K562 (cell line): ENCODE measurements at regions not wholly inside any gene's neighbourhood (a gene's known extent, or its start where the extent isn't known, plus 50 kb on each side); places are given as distances from the start of the nearest gene placed in this dataset.

Source experiments
- ATAC-seq: fragments of 200-7000 bp; cut with Tn5 transposase; 3 replicates; pipeline ENCODE4 v1.9.1; 2020; ENCODE audit warnings: moderate library complexity
- BruUV-seq: library from RNA; stranded (reverse); fragments of 400-500 nt; replicated peaks from 2 replicates; lab custom pipeline; 2021; lab: Mats Ljungman, UMichigan
- CTCF ChIA-PET: fragments of 300-600 bp; formaldehyde crosslinking; extraction: SDS; loops from one replicate; lab custom pipeline; 2021; ENCODE audit warnings: low intra/inter-chr PET ratio; lab: Yijun Ruan, JAX
- POLR2A ChIA-PET: fragments of 300-600, 350-650 bp; sonication (Branson Sonifier 250); formaldehyde crosslinking; extraction: SDS; loops from one replicate; lab custom pipeline; 2021; ENCODE audit warnings: antibody characterized with exemption, inconsistent platforms; lab: Yijun Ruan, JAX
- DNase-seq, 4 experiments: peaks; one replicate each; pipeline versions ENCODE4 v3.0.0 to v3.0.0-alpha.2; 2011 to 2018; ENCODE audit warnings: low spot score in 3 of 4, mixed read lengths in 3 of 4; ENCODE audit errors: extremely low read depth in 1 of 4
- FAIRE-seq: peaks from 2 replicates; lab custom pipeline; 2011; peaks lifted over from hg19 to GRCh38; lab: Jason Lieb, UNC
- H2AFZ ChIP-seq: 2 replicates; pipeline ENCODE4 v1.6.0; 2011; ENCODE audit warnings: low read depth, low read length, control low read depth, inconsistent platforms
- H3K27ac ChIP-seq: fragments of 200-600 bp; 3 replicates; pipeline ENCODE4 v1.8.0; 2011; ENCODE audit warnings: low read depth, mild to moderate bottlenecking, control low read depth, inconsistent platforms, low read length, moderate library complexity, mixed read lengths; ENCODE audit errors: extremely low read depth
- H3K27me3 ChIP-seq, 2 experiments: fragments of 300-600 bp in 1 of 2; 2 replicates in 1 of 2; 3 replicates in 1 of 2; pipeline versions ENCODE4 v1.6.0 to v1.8.0; 2011; ENCODE audit warnings: inconsistent platforms in 2 of 2, low read length in 2 of 2, mild to moderate bottlenecking in 1 of 2, mixed read lengths in 1 of 2, moderate library complexity in 1 of 2; ENCODE audit not compliant: control insufficient read depth in 2 of 2, insufficient read depth in 2 of 2
- H3K36me3 ChIP-seq: fragments of 300-600 bp; 3 replicates; pipeline ENCODE4 v1.8.0; 2011; ENCODE audit warnings: mild to moderate bottlenecking, low read length, inconsistent platforms; ENCODE audit not compliant: control insufficient read depth, insufficient read depth
- H3K4me1 ChIP-seq, 2 experiments: fragments of 200-600 bp in 1 of 2; replicated peaks in 1 of 2; 2 replicates in 1 of 2; 3 replicates in 1 of 2; pipeline versions ENCODE4 v1.5.1 to v1.8.0; 2011; ENCODE audit warnings: inconsistent platforms in 2 of 2, low read length in 2 of 2, mild to moderate bottlenecking in 1 of 2, mixed read lengths in 1 of 2, moderate library complexity in 1 of 2; ENCODE audit not compliant: control insufficient read depth in 2 of 2, insufficient read depth in 2 of 2
- H3K4me2 ChIP-seq: 2 replicates; pipeline ENCODE4 v1.6.1; 2011; ENCODE audit warnings: low read length, control low read depth, inconsistent platforms, mixed read lengths; ENCODE audit not compliant: insufficient read depth
- H3K4me3 ChIP-seq: fragments of 200-600 bp; sonication (generic), shearing (Covaris generic); 2 replicates; pipeline ENCODE4 v1.5.1; 2016; ENCODE audit warnings: control low read depth, inconsistent platforms
- H3K79me2 ChIP-seq: fragments of 200-600 bp; 3 replicates; pipeline ENCODE4 v1.8.0; 2011; ENCODE audit warnings: low read length, inconsistent platforms; ENCODE audit not compliant: control insufficient read depth, insufficient read depth
- H3K9ac ChIP-seq, 2 experiments: 2 replicates each; pipeline versions ENCODE4 v1.6.0 to v1.6.1; 2011; ENCODE audit warnings: low read depth in 2 of 2, low read length in 2 of 2, control low read depth in 1 of 2, inconsistent platforms in 1 of 2, mild to moderate bottlenecking in 1 of 2, mixed read lengths in 1 of 2; ENCODE audit not compliant: insufficient read depth in 1 of 2
- H3K9me1 ChIP-seq: one replicate; pipeline ENCODE4 v1.6.0; 2011; ENCODE audit warnings: inconsistent platforms, mild to moderate bottlenecking, low read length, moderate library complexity; ENCODE audit not compliant: control insufficient read depth, insufficient read depth
- H3K9me3 ChIP-seq: replicated peaks from 2 replicates; pipeline ENCODE4 v1.5.1; 2011; ENCODE audit warnings: low read depth, low read length, inconsistent platforms; ENCODE audit not compliant: control insufficient read depth, insufficient read depth
- H4K20me1 ChIP-seq: replicated peaks from 2 replicates; pipeline ENCODE4 v1.6.1; 2011; ENCODE audit warnings: low read length, inconsistent platforms, mixed read lengths; ENCODE audit not compliant: control insufficient read depth, insufficient read depth
- CBX1 ChIP-seq: sonication (generic); IDR thresholded peaks from 2 replicates; pipeline ENCODE4 v1.6.1; 2016; ENCODE audit warnings: antibody characterized with exemption, low read depth, mild to moderate bottlenecking
- ESRRB ChIP-seq: fragments of 250-450 bp; sonication (Bioruptor Pico); IDR thresholded peaks from 2 replicates; pipeline ENCODE4 v1.5.0; 2020; ENCODE audit warnings: mild to moderate bottlenecking, moderate library complexity, borderline replicate concordance
- FOXP1 ChIP-seq: sonication (generic); formaldehyde crosslinking; IDR thresholded peaks from 2 replicates; pipeline ENCODE4 v1.8.0; 2022; ENCODE audit warnings: mild to moderate bottlenecking, missing genetic modification reagents
- NCOA6 ChIP-seq: fragments of 450-650 bp; IDR thresholded peaks from 2 replicates; pipeline ENCODE4 v1.6.1; 2017; ENCODE audit warnings: mild to moderate bottlenecking
- NFATC3 ChIP-seq: fragments of 450-650 bp; IDR thresholded peaks from 2 replicates; pipeline ENCODE4 v1.6.1; 2017; ENCODE audit warnings: mild to moderate bottlenecking
- NFE2L1 ChIP-seq: fragments of 450-650 bp; IDR thresholded peaks from 2 replicates; pipeline ENCODE4 v1.6.1; 2016; ENCODE audit warnings: missing genetic modification characterization, low read depth, mild to moderate bottlenecking, missing compliant biosample characterization, moderate library complexity, borderline replicate concordance
- NR3C1 ChIP-seq: sonication (generic); formaldehyde crosslinking; IDR thresholded peaks from 2 replicates; pipeline ENCODE4 v1.8.1; 2022; ENCODE audit warnings: missing genetic modification reagents
- PURB ChIP-seq: sonication (generic); formaldehyde crosslinking; IDR thresholded peaks from 2 replicates; pipeline ENCODE4 v1.9.0; 2021; ENCODE audit warnings: low read depth, mild to moderate bottlenecking, missing genetic modification reagents
- RCOR1 ChIP-seq, 2 experiments: IDR thresholded peaks; 2 replicates each; pipeline ENCODE4 v1.6.1; 2012; ENCODE audit warnings: low read depth in 2 of 2, low read length in 2 of 2, borderline replicate concordance in 1 of 2, improper control_type of control experiment in 1 of 2
- RREB1 ChIP-seq: fragments of 250-450 bp; sonication (Bioruptor Pico); IDR thresholded peaks from 2 replicates; pipeline ENCODE4 v1.4.0; 2020
- SMC3 ChIP-seq: conservative IDR thresholded peaks from 2 replicates; pipeline ENCODE4 v1.6.1; 2011; ENCODE audit warnings: low read depth, low read length, improper control_type of control experiment; ENCODE audit not compliant: insufficient read depth
- XRCC3 ChIP-seq: fragments of 450-650 bp; IDR thresholded peaks from 2 replicates; pipeline ENCODE4 v1.6.1; 2017; ENCODE audit warnings: mild to moderate bottlenecking, moderate library complexity
- ZNF12 ChIP-seq: sonication (generic); formaldehyde crosslinking; IDR thresholded peaks from 2 replicates; pipeline ENCODE4 v1.4.0; 2020; ENCODE audit warnings: mild to moderate bottlenecking, missing genetic modification reagents
- ZNF24 ChIP-seq: fragments of 450-650 bp; IDR thresholded peaks from 2 replicates; pipeline ENCODE4 v1.6.1; 2016
- whole genome bisulfite sequencing: fragments of 100-300 bp; shearing (Covaris generic); methylation state at CpG from one replicate; pipeline ENCODE4 v1.1.6; 2016; ENCODE audit warnings: low coverage, mixed read lengths; ENCODE audit not compliant: insufficient coverage; ENCODE audit errors: missing lambda C conversion rate; 5-methylcytosine and 5-hydroxymethylcytosine counted together
- in situ Hi-C: fragments of 300-500 bp; cut with MboI; formaldehyde crosslinking; loops from 4 replicates; pipeline ENCODE4 v1.15.0; 2018; ENCODE audit warnings: inconsistent platforms, mixed read lengths
- intact Hi-C: fragments of 100-400 bp; cut with micrococcal nuclease; formaldehyde crosslinking; loops from 2 replicates; pipeline ENCODE4 v1.14.2; 2022

- POLR2A ChIA-PET, result no interaction called here
- no peak for DNase-seq
- no peak overlapping the region for H3K4me2 ChIP-seq
Measured at GRCh38 chr1:4267381-4268261, 367.5 kb upstream of the C1orf174 start.

More at GRCh38 chr1:4267381-4268261, 367.5 kb upstream of the C1orf174 start:
- no peak for TF ChIP-seq CBX1
- TF ChIP-seq NR3C1 (CRISPR knock-in tag), result no peak
- no peak for TF ChIP-seq ESRRB (CRISPR knock-in tag)
- TF ChIP-seq RREB1 (CRISPR knock-in tag), result no peak
- no peak for TF ChIP-seq PURB (CRISPR knock-in tag)
- no peak for TF ChIP-seq FOXP1 (CRISPR knock-in tag)
- TF ChIP-seq NFE2L1 (tag), result no peak
- TF ChIP-seq ZNF12, result no peak
- TF ChIP-seq RCOR1 (IDR thresholded peaks at IDR 0.05; ENCODE audit: borderline replicate concordance in 1 of 2, low read depth in 2 of 2, low read length in 2 of 2), result no peak
- TF ChIP-seq XRCC3, result no peak
- no peak for TF ChIP-seq NFATC3
- TF ChIP-seq ZNF24, result no peak
- no peak for TF ChIP-seq SMC3
- no peak for TF ChIP-seq NCOA6
- no peaks in the 10 kb centered on the region for H3K36me3 ChIP-seq
- no peaks in the 10 kb centered on the region for H3K4me1 ChIP-seq
- no peaks in the 10 kb centered on the region for H3K79me2 ChIP-seq
- no peak overlapping the region for H3K9ac ChIP-seq
- no peak for FAIRE-seq
- no peaks in the 10 kb centered on the region for H3K9me1 ChIP-seq
- in situ Hi-C loops (no loop called here), intact Hi-C loops (no loop called here)
- no peak overlapping the region for H3K4me3 ChIP-seq
- no peaks in the 10 kb centered on the region for H4K20me1 ChIP-seq
- peaks cover 3 to 27% of the 10 kb centered on the region in 2 experiments; a peak in 3 of 5 replicates for H3K27me3 ChIP-seq
- no TSS peak for BruUV-seq
- under 1% methylated on average over 12 of the region's 12 CpGs for WGBS
- H2AFZ ChIP-seq, result no peak overlapping the region
- H3K27ac ChIP-seq, result no peak overlapping the region
- CTCF ChIA-PET, result no interaction called here
- no peak for ATAC-seq
- H3K9me3 ChIP-seq, result no peaks in the 10 kb centered on the region
